SK-N-SH treated with all-trans-retinoic acid at 6 μM for 48 hours (cell line): ENCODE measurements at regions not wholly inside any gene's neighbourhood (a gene's known extent, or its start where the extent isn't known, plus 50 kb on each side); places are given as distances from the start of the nearest gene placed in this dataset.

Experiments
- ATAC-seq: fragments of 200-7000 bp; cut with Tn5 transposase; 3 replicates; pipeline ENCODE4 v1.9.1; 2020; ENCODE audit warnings: mild to moderate bottlenecking, moderate library complexity
- CSDC2 ChIP-seq: fragments of 250-450 bp; sonication (Bioruptor Pico); IDR thresholded peaks from 2 replicates; pipeline ENCODE4 v1.5.0; 2020; ENCODE audit warnings: mild to moderate bottlenecking, moderate library complexity
- ESRRG ChIP-seq: fragments of 250-450 bp; sonication (Bioruptor Pico); IDR thresholded peaks from 2 replicates; pipeline ENCODE4 v1.6.1; 2021; ENCODE audit warnings: mild to moderate bottlenecking
- GLIS3 ChIP-seq: fragments of 250-450 bp; sonication (Bioruptor Pico); IDR thresholded peaks from 2 replicates; pipeline ENCODE4 v1.5.0; 2020; ENCODE audit warnings: mild to moderate bottlenecking, moderate library complexity
- ISL1 ChIP-seq: fragments of 250-450 bp; sonication (Bioruptor Pico); IDR thresholded peaks from 2 replicates; pipeline ENCODE4 v2.1.2; 2022; ENCODE audit warnings: mild to moderate bottlenecking, moderate library complexity
- OSR1 ChIP-seq: fragments of 250-450 bp; sonication (Bioruptor Pico); IDR thresholded peaks from 2 replicates; pipeline ENCODE4 v1.8.0; 2022; ENCODE audit warnings: moderate library complexity, mild to moderate bottlenecking, inconsistent platforms
- PPARA ChIP-seq: fragments of 250-450 bp; sonication (Bioruptor Pico); IDR thresholded peaks from 2 replicates; pipeline ENCODE4 v1.5.0; 2020; ENCODE audit warnings: mild to moderate bottlenecking, borderline replicate concordance
- RARB ChIP-seq: fragments of 250-450 bp; sonication (Bioruptor Pico); IDR thresholded peaks from 2 replicates; pipeline ENCODE4 v1.8.0; 2021; ENCODE audit warnings: mild to moderate bottlenecking, moderate library complexity
- TCF4 ChIP-seq: fragments of 250-450 bp; sonication (Bioruptor Pico); IDR thresholded peaks from 2 replicates; pipeline ENCODE4 v1.8.0; 2021; ENCODE audit warnings: mild to moderate bottlenecking, moderate library complexity, borderline replicate concordance
- ZC3H10 ChIP-seq: fragments of 250-450 bp; sonication (Bioruptor Pico); IDR thresholded peaks from 2 replicates; pipeline ENCODE4 v1.5.1; 2021; ENCODE audit warnings: mild to moderate bottlenecking, moderate library complexity
- ZFP3 ChIP-seq: fragments of 250-450 bp; sonication (Bioruptor Pico); IDR thresholded peaks from 2 replicates; pipeline ENCODE4 v1.5.0; 2020; ENCODE audit warnings: mild to moderate bottlenecking, moderate library complexity
- ZFP30 ChIP-seq: fragments of 450-650 bp; formaldehyde crosslinking; IDR thresholded peaks from 2 replicates; pipeline ENCODE4 v1.5.0; 2022; ENCODE audit warnings: mild to moderate bottlenecking, moderate library complexity
- ZNF565 ChIP-seq: fragments of 450-650 bp; formaldehyde crosslinking; conservative IDR thresholded peaks from 2 replicates; pipeline ENCODE4 v1.5.0; 2020; ENCODE audit warnings: low read depth, mild to moderate bottlenecking, moderate library complexity
- ZNF70 ChIP-seq: fragments of 450-650 bp; formaldehyde crosslinking; IDR thresholded peaks from 2 replicates; pipeline ENCODE4 v1.5.0; 2020; ENCODE audit warnings: mild to moderate bottlenecking, moderate library complexity
- ZNF8 ChIP-seq: fragments of 450-650 bp; formaldehyde crosslinking; IDR thresholded peaks from 2 replicates; pipeline ENCODE4 v1.5.0; 2020; ENCODE audit warnings: mild to moderate bottlenecking, moderate library complexity
- TF ChIP-seq, protein P1 (sequence below): fragments of 250-450 bp; sonication (Bioruptor Pico); IDR thresholded peaks from 2 replicates; pipeline ENCODE4 v1.5.0; 2020; ENCODE audit warnings: mild to moderate bottlenecking, moderate library complexity
- TF ChIP-seq, protein P2 (sequence below): fragments of 250-450 bp; sonication (Bioruptor Pico); IDR thresholded peaks from 2 replicates; pipeline ENCODE4 v1.5.1; 2021; ENCODE audit warnings: mild to moderate bottlenecking, moderate library complexity

DNA sequence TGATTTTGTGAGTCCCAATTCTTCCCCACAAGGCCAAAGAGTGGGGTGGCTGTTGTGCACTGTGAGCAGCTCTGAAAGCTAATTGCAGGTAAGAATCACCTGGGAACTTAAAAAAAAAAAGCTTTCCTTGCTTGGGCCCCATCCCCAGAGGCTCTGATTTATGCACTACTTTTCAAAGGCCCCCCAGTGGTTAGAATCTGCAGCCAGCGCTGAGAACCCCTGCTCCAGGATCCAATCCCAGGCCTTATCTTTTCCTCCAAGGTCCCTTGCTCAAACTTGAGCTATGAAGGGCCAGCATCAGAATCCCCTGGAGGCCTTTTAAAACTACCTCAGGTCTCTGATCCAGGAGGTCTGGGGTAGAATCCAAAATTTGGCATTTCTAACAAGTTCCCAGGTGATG is 156.8 kb downstream of the UXS1 start (continued):
- TF ChIP-seq, protein P1, sequence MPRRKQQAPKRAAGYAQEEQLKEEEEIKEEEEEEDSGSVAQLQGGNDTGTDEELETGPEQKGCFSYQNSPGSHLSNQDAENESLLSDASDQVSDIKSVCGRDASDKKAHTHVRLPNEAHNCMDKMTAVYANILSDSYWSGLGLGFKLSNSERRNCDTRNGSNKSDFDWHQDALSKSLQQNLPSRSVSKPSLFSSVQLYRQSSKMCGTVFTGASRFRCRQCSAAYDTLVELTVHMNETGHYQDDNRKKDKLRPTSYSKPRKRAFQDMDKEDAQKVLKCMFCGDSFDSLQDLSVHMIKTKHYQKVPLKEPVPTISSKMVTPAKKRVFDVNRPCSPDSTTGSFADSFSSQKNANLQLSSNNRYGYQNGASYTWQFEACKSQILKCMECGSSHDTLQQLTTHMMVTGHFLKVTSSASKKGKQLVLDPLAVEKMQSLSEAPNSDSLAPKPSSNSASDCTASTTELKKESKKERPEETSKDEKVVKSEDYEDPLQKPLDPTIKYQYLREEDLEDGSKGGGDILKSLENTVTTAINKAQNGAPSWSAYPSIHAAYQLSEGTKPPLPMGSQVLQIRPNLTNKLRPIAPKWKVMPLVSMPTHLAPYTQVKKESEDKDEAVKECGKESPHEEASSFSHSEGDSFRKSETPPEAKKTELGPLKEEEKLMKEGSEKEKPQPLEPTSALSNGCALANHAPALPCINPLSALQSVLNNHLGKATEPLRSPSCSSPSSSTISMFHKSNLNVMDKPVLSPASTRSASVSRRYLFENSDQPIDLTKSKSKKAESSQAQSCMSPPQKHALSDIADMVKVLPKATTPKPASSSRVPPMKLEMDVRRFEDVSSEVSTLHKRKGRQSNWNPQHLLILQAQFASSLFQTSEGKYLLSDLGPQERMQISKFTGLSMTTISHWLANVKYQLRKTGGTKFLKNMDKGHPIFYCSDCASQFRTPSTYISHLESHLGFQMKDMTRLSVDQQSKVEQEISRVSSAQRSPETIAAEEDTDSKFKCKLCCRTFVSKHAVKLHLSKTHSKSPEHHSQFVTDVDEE (CRISPR knock-in tag) = no peak
- no peak for TF ChIP-seq ZFP30
- TF ChIP-seq ISL1 (CRISPR knock-in tag) = no peak
- no peak for TF ChIP-seq ZC3H10 (CRISPR knock-in tag)
- TF ChIP-seq ZNF70 = no peak
- no peak for TF ChIP-seq PPARA (CRISPR knock-in tag)
- no peak for TF ChIP-seq CSDC2 (CRISPR knock-in tag)
- no peak for TF ChIP-seq ZFP3 (CRISPR knock-in tag)
- no peak for TF ChIP-seq RARB
- no peak for TF ChIP-seq ZNF8 (CRISPR knock-in tag)
- no peak for TF ChIP-seq OSR1 (CRISPR knock-in tag)
- TF ChIP-seq ESRRG (CRISPR knock-in tag) = no peak
- no peak for TF ChIP-seq ZNF565 (CRISPR knock-in tag)

DNA sequence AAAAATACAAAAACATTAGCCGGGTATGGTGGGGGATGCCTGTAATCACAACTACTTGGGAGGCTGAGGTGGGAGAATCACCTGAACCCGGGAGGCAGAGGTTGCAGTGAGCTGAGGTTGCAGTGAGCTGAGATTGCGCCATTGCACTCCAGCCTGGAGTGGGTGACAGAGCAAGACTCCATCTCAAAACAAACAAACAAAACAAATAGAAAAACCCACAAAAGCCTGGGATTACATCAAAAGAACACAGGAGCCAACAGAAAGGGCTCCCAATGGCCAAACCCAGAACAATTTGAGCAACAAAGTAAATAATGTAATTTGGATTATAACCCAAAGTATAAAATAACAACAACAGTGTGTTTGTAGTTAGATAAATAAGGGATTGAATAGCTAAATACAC is 159.8 kb downstream of the UXS1 start:
- ATAC-seq = no peak
- TF ChIP-seq TCF4 (CRISPR knock-in tag) (no peak), ZC3H10 (CRISPR knock-in tag) (no peak), ZNF70 (no peak)
- TF ChIP-seq, protein P2, sequence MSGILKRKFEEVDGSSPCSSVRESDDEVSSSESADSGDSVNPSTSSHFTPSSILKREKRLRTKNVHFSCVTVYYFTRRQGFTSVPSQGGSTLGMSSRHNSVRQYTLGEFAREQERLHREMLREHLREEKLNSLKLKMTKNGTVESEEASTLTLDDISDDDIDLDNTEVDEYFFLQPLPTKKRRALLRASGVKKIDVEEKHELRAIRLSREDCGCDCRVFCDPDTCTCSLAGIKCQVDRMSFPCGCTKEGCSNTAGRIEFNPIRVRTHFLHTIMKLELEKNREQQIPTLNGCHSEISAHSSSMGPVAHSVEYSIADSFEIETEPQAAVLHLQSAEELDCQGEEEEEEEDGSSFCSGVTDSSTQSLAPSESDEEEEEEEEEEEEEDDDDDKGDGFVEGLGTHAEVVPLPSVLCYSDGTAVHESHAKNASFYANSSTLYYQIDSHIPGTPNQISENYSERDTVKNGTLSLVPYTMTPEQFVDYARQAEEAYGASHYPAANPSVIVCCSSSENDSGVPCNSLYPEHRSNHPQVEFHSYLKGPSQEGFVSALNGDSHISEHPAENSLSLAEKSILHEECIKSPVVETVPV (CRISPR knock-in tag) = no peak
- TF ChIP-seq, protein P1 (CRISPR knock-in tag) = no peak

DNA sequence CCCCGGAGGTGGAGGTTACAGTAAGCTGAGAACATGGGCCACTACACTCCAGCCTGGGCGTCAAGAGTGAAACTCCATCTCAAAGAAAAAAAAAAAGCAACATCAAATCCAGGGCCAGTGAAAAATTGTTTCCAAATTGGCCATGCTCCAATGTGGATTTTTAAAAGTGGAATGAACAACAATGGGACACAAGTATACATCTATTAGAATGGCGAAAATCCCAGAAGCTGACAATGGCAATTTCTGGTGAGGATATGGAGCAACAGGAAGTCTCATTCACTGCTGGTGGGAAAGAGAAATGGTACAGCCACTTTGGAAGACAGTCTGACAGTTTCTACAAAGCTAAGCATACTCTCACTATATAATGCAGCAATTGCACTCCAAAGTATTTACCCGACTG is 161.4 kb downstream of the UXS1 start:
- no peak for ATAC-seq
- TF ChIP-seq, protein P1 (CRISPR knock-in tag) = no peak
- no peak for TF ChIP-seq ZNF70
- TF ChIP-seq ZNF565 (CRISPR knock-in tag) = no peak
- no peak for TF ChIP-seq ZFP30
- no peak for TF ChIP-seq GLIS3 (CRISPR knock-in tag)
- no peak for TF ChIP-seq ZC3H10 (CRISPR knock-in tag)
- TF ChIP-seq RARB = no peak
- TF ChIP-seq, protein P2 (CRISPR knock-in tag) = no peak
- no peak for TF ChIP-seq OSR1 (CRISPR knock-in tag)
- TF ChIP-seq ISL1 (CRISPR knock-in tag) = no peak
